Peyer's patch (tissue), 4 donors: ENCODE measurements at regions not wholly inside any gene's neighbourhood (a gene's known extent, or its start where the extent isn't known, plus 50 kb on each side); places are given as distances from the start of the nearest gene placed in this dataset.

Source experiments
- POLR2A ChIP-seq, 2 donors: fragments of 450-650 bp; IDR thresholded peaks; one replicate each; pipeline ENCODE4 v1.5.1; 2017; ENCODE audit warnings: antibody characterized with exemption in 2 of 2, mild to moderate bottlenecking in 2 of 2, moderate library complexity in 2 of 2
- TF ChIP-seq, protein P1 (sequence below), 6 experiments: fragments of 450-650 bp in 4 of 6; fragments of 200-600 bp in 2 of 6; sonication (generic) in 1 of 6; IDR thresholded peaks; one replicate each; pipeline ENCODE4 v1.5.1; 2017 to 2019; ENCODE audit warnings: antibody characterized with exemption in 6 of 6, mild to moderate bottlenecking in 3 of 6, moderate library complexity in 1 of 6

DNA sequence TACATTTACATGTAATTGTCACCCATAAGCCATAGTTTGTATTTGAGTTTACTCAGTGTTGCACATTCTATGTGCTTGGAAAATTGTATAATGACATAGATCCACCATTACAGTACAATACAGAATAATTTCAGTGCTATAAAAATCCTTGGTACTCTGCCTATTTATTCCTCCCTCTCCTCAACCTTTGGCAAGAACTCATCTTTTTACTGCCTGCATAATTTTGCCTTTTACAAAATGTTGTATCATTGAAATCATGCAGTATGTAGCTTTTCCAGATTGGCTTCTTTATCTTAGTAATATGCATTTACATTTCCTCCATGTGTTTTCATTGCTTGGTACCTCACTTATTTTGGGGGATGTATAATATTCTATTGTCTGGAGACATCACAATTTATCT lies 786.9 kb upstream of the SEMA6D start:
- TF ChIP-seq, protein P1, sequence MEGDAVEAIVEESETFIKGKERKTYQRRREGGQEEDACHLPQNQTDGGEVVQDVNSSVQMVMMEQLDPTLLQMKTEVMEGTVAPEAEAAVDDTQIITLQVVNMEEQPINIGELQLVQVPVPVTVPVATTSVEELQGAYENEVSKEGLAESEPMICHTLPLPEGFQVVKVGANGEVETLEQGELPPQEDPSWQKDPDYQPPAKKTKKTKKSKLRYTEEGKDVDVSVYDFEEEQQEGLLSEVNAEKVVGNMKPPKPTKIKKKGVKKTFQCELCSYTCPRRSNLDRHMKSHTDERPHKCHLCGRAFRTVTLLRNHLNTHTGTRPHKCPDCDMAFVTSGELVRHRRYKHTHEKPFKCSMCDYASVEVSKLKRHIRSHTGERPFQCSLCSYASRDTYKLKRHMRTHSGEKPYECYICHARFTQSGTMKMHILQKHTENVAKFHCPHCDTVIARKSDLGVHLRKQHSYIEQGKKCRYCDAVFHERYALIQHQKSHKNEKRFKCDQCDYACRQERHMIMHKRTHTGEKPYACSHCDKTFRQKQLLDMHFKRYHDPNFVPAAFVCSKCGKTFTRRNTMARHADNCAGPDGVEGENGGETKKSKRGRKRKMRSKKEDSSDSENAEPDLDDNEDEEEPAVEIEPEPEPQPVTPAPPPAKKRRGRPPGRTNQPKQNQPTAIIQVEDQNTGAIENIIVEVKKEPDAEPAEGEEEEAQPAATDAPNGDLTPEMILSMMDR (IDR thresholded peaks at IDR 0.05): no peak
- TF ChIP-seq POLR2A (IDR thresholded peaks at IDR 0.05): no peak
